ENCODE measurements at regions not wholly inside any gene's neighbourhood (a gene's known extent, or its start where the extent isn't known, plus 50 kb on each side); places are given as distances from the start of the nearest gene placed in this dataset.

GRCh38 chr18:8976606-8977005, 125.9 kb upstream of the NDUFV2 start:
- no peak for DNase-seq (ENCODE audit: low spot score)
- no peak for TF ChIP-seq CTCF (IDR thresholded peaks at IDR 0.05; ENCODE audit: extremely low read depth, insufficient read depth, missing control alignments)

GRCh38 chr18:8977166-8977565, 125.3 kb upstream of the NDUFV2 start:
- in situ Hi-C loops (cut with MboI; ENCODE audit: low pct_unique_long_range_greater_than_20kb, low sequenced_read_pairs, unreplicated experiment): loop anchor here (25.0 kb wide), 1 partner anchor 315 kb away; no protein-coding TSS in a partner anchor
- no peak for TF ChIP-seq CTCF (IDR thresholded peaks at IDR 0.05; ENCODE audit: extremely low read depth, insufficient read depth, missing control alignments)
- no peak for DNase-seq (ENCODE audit: low spot score)

More at GRCh38 chr18:8976606-8977005, 125.9 kb upstream of the NDUFV2 start:
- in situ Hi-C loops (cut with MboI; ENCODE audit: low pct_unique_long_range_greater_than_20kb, low sequenced_read_pairs, unreplicated experiment): loop anchor here (25.0 kb wide), 1 partner anchor 314 kb away; no protein-coding TSS in a partner anchor

DNA sequence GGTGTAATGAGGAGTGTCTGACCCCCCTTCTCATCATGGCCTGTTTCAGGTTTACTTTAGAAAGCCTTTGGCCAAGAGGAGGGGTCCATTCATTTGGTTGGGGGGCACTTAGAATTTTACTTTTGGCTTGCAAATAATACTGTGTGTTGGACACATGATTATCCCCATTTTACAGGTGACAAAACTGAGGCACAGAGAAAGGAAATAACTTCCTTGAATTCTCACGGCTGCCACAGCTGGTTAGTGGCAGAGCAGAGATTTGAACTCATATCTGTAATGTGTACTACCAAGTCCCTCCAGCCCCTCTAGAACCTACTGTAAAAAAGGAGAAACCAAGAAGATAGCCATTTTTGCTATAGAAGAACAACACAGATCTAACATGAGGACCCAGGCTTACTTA, 124.8 kb upstream of the NDUFV2 start:
- DNase-seq (ENCODE audit: low spot score): no peak
- in situ Hi-C loops (cut with MboI; ENCODE audit: low pct_unique_long_range_greater_than_20kb, low sequenced_read_pairs, unreplicated experiment): loop anchor here (25.0 kb wide), 1 partner anchor 315 kb away; no protein-coding TSS in a partner anchor
- TF ChIP-seq CTCF (IDR thresholded peaks at IDR 0.05; ENCODE audit: extremely low read depth, insufficient read depth, missing control alignments): no peak

DNA sequence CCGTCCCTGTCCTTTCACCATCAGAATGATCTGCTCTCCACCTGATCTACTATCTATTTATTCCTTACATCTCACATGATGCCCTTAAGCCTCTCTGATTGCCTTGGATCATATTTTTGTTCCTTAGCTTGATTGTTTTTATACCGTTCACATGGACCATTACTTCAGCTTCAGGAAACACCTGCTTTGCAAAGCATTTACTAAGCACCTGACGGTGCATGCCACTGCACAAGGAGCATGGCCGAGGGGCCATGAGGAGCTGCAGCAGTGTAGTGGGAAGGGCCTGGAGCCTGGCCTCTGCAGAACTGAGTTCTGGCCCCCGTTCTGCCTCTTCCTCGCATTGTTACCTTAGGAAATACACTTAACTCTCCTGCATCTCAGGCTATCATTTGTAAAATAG, 124.1 kb upstream of the NDUFV2 start:
- TF ChIP-seq CTCF (IDR thresholded peaks at IDR 0.05; ENCODE audit: extremely low read depth, insufficient read depth, missing control alignments): no peak
- DNase-seq (ENCODE audit: low spot score): no peak
- in situ Hi-C loops (cut with MboI; ENCODE audit: low pct_unique_long_range_greater_than_20kb, low sequenced_read_pairs, unreplicated experiment): loop anchor here (25.0 kb wide), 1 partner anchor 316 kb away; no protein-coding TSS in a partner anchor

- no peak for DNase-seq (ENCODE audit: low spot score)
- in situ Hi-C loops (cut with MboI; ENCODE audit: low pct_unique_long_range_greater_than_20kb, low sequenced_read_pairs, unreplicated experiment): loop anchor here (25.0 kb wide), 1 partner anchor 317 kb away; no protein-coding TSS in a partner anchor
- TF ChIP-seq CTCF (IDR thresholded peaks at IDR 0.05; ENCODE audit: extremely low read depth, insufficient read depth, missing control alignments): no peak
These were observed 123.1 kb upstream of the NDUFV2 start for GRCh38 chr18:8979258-8979988.

GRCh38 chr18:8980496-8980895, 122.0 kb upstream of the NDUFV2 start:
- no peak for DNase-seq (ENCODE audit: low spot score)
- no peak for TF ChIP-seq CTCF (IDR thresholded peaks at IDR 0.05; ENCODE audit: extremely low read depth, insufficient read depth, missing control alignments)
- in situ Hi-C loops (cut with MboI; ENCODE audit: low pct_unique_long_range_greater_than_20kb, low sequenced_read_pairs, unreplicated experiment): loop anchor here (25.0 kb wide), 1 partner anchor 318 kb away; no protein-coding TSS in a partner anchor
